ENCODE measurements at regions not wholly inside any gene's neighbourhood (a gene's known extent, or its start where the extent isn't known, plus 50 kb on each side); places are given as distances from the start of the nearest gene placed in this dataset.
"Not testable (repeated sequence)": the region's sequence is repeated elsewhere in the genome, so short reads cannot be mapped to it uniquely, and the experiment has no call there.

- H3K27me3 ChIP-seq, result no peaks in the 10 kb centered on the region
- no peaks in the 10 kb centered on the region for H3K36me3 ChIP-seq (replicated peaks in 1 of 2; ENCODE audit: insufficient read depth in 1 of 2, low read depth in 2 of 2)
- DNase-seq, result no peak
- ATAC-seq, result no peak
- H3K9me3 ChIP-seq, result no peaks in the 10 kb centered on the region
- no peak overlapping the region for H3K4me3 ChIP-seq
- no peak overlapping the region for H3K27ac ChIP-seq
- 43 to 68% methylated on average over 2 of the region's 2 CpGs for WGBS, 2 donors
- no peaks in the 10 kb centered on the region for H3K4me1 ChIP-seq
- intact Hi-C loops (cut with DNase I), result no loop called here
- TF ChIP-seq, protein P1, sequence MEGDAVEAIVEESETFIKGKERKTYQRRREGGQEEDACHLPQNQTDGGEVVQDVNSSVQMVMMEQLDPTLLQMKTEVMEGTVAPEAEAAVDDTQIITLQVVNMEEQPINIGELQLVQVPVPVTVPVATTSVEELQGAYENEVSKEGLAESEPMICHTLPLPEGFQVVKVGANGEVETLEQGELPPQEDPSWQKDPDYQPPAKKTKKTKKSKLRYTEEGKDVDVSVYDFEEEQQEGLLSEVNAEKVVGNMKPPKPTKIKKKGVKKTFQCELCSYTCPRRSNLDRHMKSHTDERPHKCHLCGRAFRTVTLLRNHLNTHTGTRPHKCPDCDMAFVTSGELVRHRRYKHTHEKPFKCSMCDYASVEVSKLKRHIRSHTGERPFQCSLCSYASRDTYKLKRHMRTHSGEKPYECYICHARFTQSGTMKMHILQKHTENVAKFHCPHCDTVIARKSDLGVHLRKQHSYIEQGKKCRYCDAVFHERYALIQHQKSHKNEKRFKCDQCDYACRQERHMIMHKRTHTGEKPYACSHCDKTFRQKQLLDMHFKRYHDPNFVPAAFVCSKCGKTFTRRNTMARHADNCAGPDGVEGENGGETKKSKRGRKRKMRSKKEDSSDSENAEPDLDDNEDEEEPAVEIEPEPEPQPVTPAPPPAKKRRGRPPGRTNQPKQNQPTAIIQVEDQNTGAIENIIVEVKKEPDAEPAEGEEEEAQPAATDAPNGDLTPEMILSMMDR (IDR thresholded peaks at IDR 0.05), result no peak
- no peak for TF ChIP-seq POLR2A (IDR thresholded peaks at IDR 0.05)
Measured at GRCh38 chr11:91295591-91295990, 929.0 kb upstream of the FAT3 start.

DNA sequence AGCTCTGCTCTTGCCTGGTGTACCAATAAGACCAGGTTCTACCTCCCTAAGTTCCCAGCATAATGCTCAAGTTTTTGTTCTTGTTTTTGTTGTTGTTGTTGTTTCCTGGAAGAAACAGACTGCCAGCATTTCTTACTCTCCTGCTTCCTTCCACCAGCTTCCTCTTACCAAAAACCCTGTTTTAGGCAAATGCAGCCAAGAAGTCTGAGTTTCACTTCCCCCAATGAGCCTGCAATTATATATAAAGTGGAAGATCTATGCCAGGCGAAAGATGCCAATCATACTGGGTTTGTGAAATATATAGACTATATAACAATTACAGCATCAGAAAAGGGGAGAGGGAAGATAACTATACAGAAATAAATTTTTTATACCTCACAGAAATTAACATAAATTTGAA lies 931.5 kb upstream of the FAT3 start:
- DNase-seq (no peak), ATAC-seq (no peak)
- intact Hi-C loops (cut with DNase I), result no loop called here
- Histone ChIP-seq H3K4me1 (no peaks in the 10 kb centered on the region), H3K4me3 (no peak overlapping the region), H3K27me3 (no peaks in the 10 kb centered on the region), H3K27ac (no peak overlapping the region), H3K36me3 (replicated peaks in 1 of 2; ENCODE audit: insufficient read depth in 1 of 2, low read depth in 2 of 2) (no peaks in the 10 kb centered on the region), H3K9me3 (no peaks in the 10 kb centered on the region)
- WGBS, 2 donors, result 68 to 74% methylated on average over 1 of the region's 1 CpG
- TF ChIP-seq POLR2A (IDR thresholded peaks at IDR 0.05), result no peak
- TF ChIP-seq, protein P1 (IDR thresholded peaks at IDR 0.05), result no peak

DNA sequence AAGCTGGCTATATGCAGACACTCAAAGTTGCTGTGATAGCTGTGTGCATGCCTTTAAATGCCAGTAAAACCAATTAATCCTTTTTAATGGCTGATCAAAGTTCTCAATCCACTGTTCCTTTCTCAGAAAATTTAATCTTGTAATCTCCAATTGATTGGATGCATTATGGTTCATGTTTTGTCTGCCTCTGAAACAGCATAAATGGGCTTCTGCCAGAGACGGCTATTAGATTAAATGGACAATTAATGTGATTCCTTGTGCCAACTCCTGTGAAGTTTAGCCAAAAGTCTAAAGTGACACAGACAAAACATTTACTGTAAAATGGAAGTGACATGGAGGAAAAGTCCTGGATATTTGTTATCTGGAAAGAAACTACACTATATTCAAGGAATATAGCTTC lies 952.5 kb upstream of the FAT3 start:
- DNase-seq (no peak), ATAC-seq (no peak)
- H3K4me1 ChIP-seq, result no peaks in the 10 kb centered on the region
- H3K36me3 ChIP-seq (replicated peaks in 1 of 2; ENCODE audit: insufficient read depth in 1 of 2, low read depth in 2 of 2), result no peaks in the 10 kb centered on the region
- intact Hi-C loops (cut with DNase I), result no loop called here
- H3K9me3 ChIP-seq, result no peaks in the 10 kb centered on the region
- WGBS, 2 donors, result 47 to 50% methylated on average over 1 of the region's 1 CpG
- no peak overlapping the region for H3K4me3 ChIP-seq
- TF ChIP-seq, protein P1 (IDR thresholded peaks at IDR 0.05), result no peak
- H3K27ac ChIP-seq, result no peak overlapping the region
- no peaks in the 10 kb centered on the region for H3K27me3 ChIP-seq

GRCh38 chr11:91268512-91269295 lies 955.9 kb upstream of the FAT3 start:
- 78 to 84% methylated on average over 10 to 37 of the region's 37 CpGs for WGBS, 2 donors
- H3K4me1 ChIP-seq; H3K9me3 ChIP-seq; H3K36me3 ChIP-seq (replicated peaks in 1 of 2; ENCODE audit: insufficient read depth in 1 of 2, low read depth in 2 of 2); H3K4me3 ChIP-seq; H3K27me3 ChIP-seq; intact Hi-C loops (cut with DNase I); H3K27ac ChIP-seq; DNase-seq; ATAC-seq: not testable (repeated sequence)

GRCh38 chr11:91265946-91266345 lies 958.7 kb upstream of the FAT3 start:
- no peak overlapping the region for H3K4me3 ChIP-seq

More at GRCh38 chr11:91265946-91266345, 958.7 kb upstream of the FAT3 start:
- no peak for TF ChIP-seq POLR2A (IDR thresholded peaks at IDR 0.05)
- TF ChIP-seq, protein P1 (IDR thresholded peaks at IDR 0.05), result no peak
- H3K4me1 ChIP-seq, result no peaks in the 10 kb centered on the region
- H3K9me3 ChIP-seq, result no peaks in the 10 kb centered on the region
- ATAC-seq (no peak), DNase-seq (no peak)
- intact Hi-C loops (cut with DNase I), result no loop called here
- no peaks in the 10 kb centered on the region for H3K36me3 ChIP-seq (replicated peaks in 1 of 2; ENCODE audit: insufficient read depth in 1 of 2, low read depth in 2 of 2)
- WGBS, 2 donors, result 26 to 54% methylated on average over 1 of the region's 1 CpG
- H3K27me3 ChIP-seq, result no peaks in the 10 kb centered on the region
- no peak overlapping the region for H3K27ac ChIP-seq

Data from body of pancreas (tissue), 4 donors.